Peyer's patch (tissue), 4 donors: ENCODE measurements at regions not wholly inside any gene's neighbourhood (a gene's known extent, or its start where the extent isn't known, plus 50 kb on each side); places are given as distances from the start of the nearest gene placed in this dataset.

ENCODE experiments used
- POLR2A ChIP-seq, 2 donors: fragments of 450-650 bp; IDR thresholded peaks; one replicate each; pipeline ENCODE4 v1.5.1; 2017; ENCODE audit warnings: antibody characterized with exemption in 2 of 2, mild to moderate bottlenecking in 2 of 2, moderate library complexity in 2 of 2
- TF ChIP-seq, protein P1 (sequence below), 6 experiments: fragments of 450-650 bp in 4 of 6; fragments of 200-600 bp in 2 of 6; sonication (generic) in 1 of 6; IDR thresholded peaks; one replicate each; pipeline ENCODE4 v1.5.1; 2017 to 2019; ENCODE audit warnings: antibody characterized with exemption in 6 of 6, mild to moderate bottlenecking in 3 of 6, moderate library complexity in 1 of 6

DNA sequence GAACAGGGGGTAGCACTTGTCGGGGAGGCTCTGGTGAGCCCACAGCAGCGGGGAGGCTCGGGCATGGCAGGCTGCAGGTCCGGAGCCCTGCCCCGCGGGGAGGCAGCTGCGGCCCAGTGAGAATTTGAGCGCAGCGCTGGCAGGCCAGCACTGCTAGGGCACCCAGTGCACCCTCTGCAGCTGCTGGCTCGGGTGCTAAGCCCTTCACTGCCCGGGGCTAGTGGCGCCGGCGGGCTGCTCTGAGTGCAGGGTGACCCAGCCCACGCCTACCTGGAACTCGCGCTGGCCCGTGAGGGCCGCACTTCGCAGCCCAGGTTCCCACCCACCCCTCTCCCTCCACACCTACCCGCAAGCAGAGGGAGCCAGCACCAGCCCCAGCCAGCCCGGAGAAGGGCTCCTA, 151.0 kb downstream of the NXNL2 start:
- TF ChIP-seq, protein P1, sequence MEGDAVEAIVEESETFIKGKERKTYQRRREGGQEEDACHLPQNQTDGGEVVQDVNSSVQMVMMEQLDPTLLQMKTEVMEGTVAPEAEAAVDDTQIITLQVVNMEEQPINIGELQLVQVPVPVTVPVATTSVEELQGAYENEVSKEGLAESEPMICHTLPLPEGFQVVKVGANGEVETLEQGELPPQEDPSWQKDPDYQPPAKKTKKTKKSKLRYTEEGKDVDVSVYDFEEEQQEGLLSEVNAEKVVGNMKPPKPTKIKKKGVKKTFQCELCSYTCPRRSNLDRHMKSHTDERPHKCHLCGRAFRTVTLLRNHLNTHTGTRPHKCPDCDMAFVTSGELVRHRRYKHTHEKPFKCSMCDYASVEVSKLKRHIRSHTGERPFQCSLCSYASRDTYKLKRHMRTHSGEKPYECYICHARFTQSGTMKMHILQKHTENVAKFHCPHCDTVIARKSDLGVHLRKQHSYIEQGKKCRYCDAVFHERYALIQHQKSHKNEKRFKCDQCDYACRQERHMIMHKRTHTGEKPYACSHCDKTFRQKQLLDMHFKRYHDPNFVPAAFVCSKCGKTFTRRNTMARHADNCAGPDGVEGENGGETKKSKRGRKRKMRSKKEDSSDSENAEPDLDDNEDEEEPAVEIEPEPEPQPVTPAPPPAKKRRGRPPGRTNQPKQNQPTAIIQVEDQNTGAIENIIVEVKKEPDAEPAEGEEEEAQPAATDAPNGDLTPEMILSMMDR (IDR thresholded peaks at IDR 0.05) = no peak
- no peak for TF ChIP-seq POLR2A (IDR thresholded peaks at IDR 0.05)
